Astrocyte (in vitro differentiated cells and primary cell): ENCODE measurements at regions not wholly inside any gene's neighbourhood (a gene's known extent, or its start where the extent isn't known, plus 50 kb on each side); places are given as distances from the start of the nearest gene placed in this dataset.

Experiments used
- DNase-seq: peaks from one replicate; pipeline ENCODE4 v3.0.0-alpha.2; 2010; ENCODE audit warnings: low read depth
- FAIRE-seq: peaks from 2 replicates; lab custom pipeline; 2011; peaks lifted over from hg19 to GRCh38; lab: Jason Lieb, UNC
- H2AFZ ChIP-seq: 2 replicates; pipeline ENCODE4 v1.6.0; 2012; ENCODE audit warnings: low read depth, low read length, inconsistent platforms
- H3K27ac ChIP-seq: 2 replicates; pipeline ENCODE4 v1.5.1; 2011; ENCODE audit warnings: low read depth, low read length, inconsistent platforms
- H3K27me3 ChIP-seq: 2 replicates; pipeline ENCODE4 v1.6.0; 2011; ENCODE audit warnings: low read length, inconsistent platforms; ENCODE audit not compliant: insufficient read depth
- H3K36me3 ChIP-seq: 2 replicates; pipeline ENCODE4 v1.5.1; 2011; ENCODE audit warnings: low read length, inconsistent platforms; ENCODE audit not compliant: insufficient read depth
- H3K4me1 ChIP-seq: 2 replicates; pipeline ENCODE4 v1.5.1; 2011; ENCODE audit warnings: low read length, inconsistent platforms; ENCODE audit not compliant: insufficient read depth
- H3K4me2 ChIP-seq: 2 replicates; pipeline ENCODE4 v1.6.0; 2012; ENCODE audit warnings: low read length, inconsistent platforms
- H3K4me3 ChIP-seq: 2 replicates; pipeline ENCODE4 v1.5.1; 2011; ENCODE audit warnings: low read depth, mild to moderate bottlenecking, low read length, inconsistent platforms; ENCODE audit not compliant: insufficient read depth
- H3K79me2 ChIP-seq: 2 replicates; pipeline ENCODE4 v1.6.0; 2012; ENCODE audit warnings: mild to moderate bottlenecking, low read length, inconsistent platforms; ENCODE audit not compliant: insufficient read depth
- H3K9ac ChIP-seq: 2 replicates; pipeline ENCODE4 v1.6.0; 2012; ENCODE audit warnings: mild to moderate bottlenecking, low read length, inconsistent platforms
- H3K9me3 ChIP-seq: 2 replicates; pipeline ENCODE4 v1.5.1; 2012; ENCODE audit warnings: low read depth, mild to moderate bottlenecking, low read length, inconsistent platforms; ENCODE audit not compliant: insufficient read depth
- H4K20me1 ChIP-seq: 2 replicates; pipeline ENCODE4 v1.6.0; 2012; ENCODE audit warnings: low read length, inconsistent platforms; ENCODE audit not compliant: insufficient read depth
- H3K27ac Mint-ChIP-seq: one replicate; pipeline ENCODE4 v1.8.0; 2021; ENCODE audit warnings: mild to moderate bottlenecking, mixed read lengths; ENCODE audit not compliant: unreplicated experiment
- H3K27me3 Mint-ChIP-seq: one replicate; pipeline ENCODE4 v1.8.0; 2021; ENCODE audit warnings: low read depth, mixed read lengths; ENCODE audit not compliant: unreplicated experiment
- H3K36me3 Mint-ChIP-seq: one replicate; pipeline ENCODE4 v1.8.0; 2021; ENCODE audit warnings: low read depth, mixed read lengths; ENCODE audit not compliant: unreplicated experiment
- H3K4me1 Mint-ChIP-seq: one replicate; pipeline ENCODE4 v1.8.0; 2021; ENCODE audit warnings: low read depth, mixed read lengths; ENCODE audit not compliant: unreplicated experiment
- H3K4me3 Mint-ChIP-seq: one replicate; pipeline ENCODE4 v1.8.0; 2021; ENCODE audit warnings: mild to moderate bottlenecking, moderate library complexity, mixed read lengths; ENCODE audit not compliant: unreplicated experiment
- H3K9me3 Mint-ChIP-seq: one replicate; pipeline ENCODE4 v1.8.0; 2021; ENCODE audit warnings: mild to moderate bottlenecking, mixed read lengths; ENCODE audit not compliant: unreplicated experiment
- CTCF ChIP-seq: IDR thresholded peaks from 2 replicates; pipeline ENCODE4 v1.5.1; 2011; ENCODE audit warnings: low read depth, mild to moderate bottlenecking, inconsistent platforms, low read length, moderate library complexity; ENCODE audit not compliant: insufficient read depth
- EZH2 ChIP-seq: IDR thresholded peaks from 2 replicates; pipeline ENCODE4 v1.6.1; 2012; ENCODE audit warnings: mild to moderate bottlenecking, low read length, inconsistent platforms; ENCODE audit not compliant: insufficient read depth

GRCh38 chr6:66340736-66341135, 633.7 kb upstream of the EYS start:
- no peaks in the 10 kb centered on the region for H3K9me3 Mint-ChIP-seq
- DNase-seq (no peak), FAIRE-seq (no peak)
- H3K27me3 ChIP-seq = no peaks in the 10 kb centered on the region
- TF ChIP-seq CTCF (no peak), EZH2 (no peak)
- no peaks in the 10 kb centered on the region for H3K27me3 Mint-ChIP-seq
- H3K36me3 Mint-ChIP-seq = no peaks in the 10 kb centered on the region
- H3K4me2 ChIP-seq = no peak overlapping the region
- H4K20me1 ChIP-seq = no peaks in the 10 kb centered on the region
- H3K79me2 ChIP-seq = no peaks in the 10 kb centered on the region
- H3K9ac ChIP-seq = no peak overlapping the region
- no peak overlapping the region for H3K27ac Mint-ChIP-seq
- no peaks in the 10 kb centered on the region for H3K36me3 ChIP-seq
- H3K4me1 ChIP-seq = no peaks in the 10 kb centered on the region
- no peak overlapping the region for H3K4me3 ChIP-seq
- H3K9me3 ChIP-seq = no peaks in the 10 kb centered on the region
- H3K27ac ChIP-seq = no peak overlapping the region
- no peaks in the 10 kb centered on the region for H3K4me1 Mint-ChIP-seq
- H2AFZ ChIP-seq = no peak overlapping the region
- H3K4me3 Mint-ChIP-seq = no peak overlapping the region

DNA sequence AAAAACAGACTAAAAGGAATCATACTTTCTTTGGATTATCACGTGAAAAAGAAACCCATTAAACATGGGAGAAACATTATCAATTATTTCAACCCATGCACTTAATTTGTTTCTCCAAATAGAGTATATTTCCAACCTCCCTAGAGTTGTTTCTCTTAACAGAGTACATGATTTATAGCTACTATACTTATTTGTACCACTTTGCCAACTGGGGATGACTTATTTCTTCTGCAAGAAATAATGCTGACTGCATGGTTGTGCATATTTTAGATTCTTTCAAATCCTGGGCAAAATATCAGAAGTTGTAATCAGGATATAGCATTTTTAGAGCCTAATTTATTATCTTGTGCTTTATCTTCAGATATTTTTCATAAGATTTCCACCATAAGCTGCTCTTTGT, 629.1 kb upstream of the EYS start:
- no peaks in the 10 kb centered on the region for H3K4me1 Mint-ChIP-seq
- Histone ChIP-seq H3K27ac (no peak overlapping the region), H3K4me1 (no peaks in the 10 kb centered on the region), H3K9ac (no peak overlapping the region), H3K4me3 (no peak overlapping the region), H3K9me3 (no peaks in the 10 kb centered on the region), H2AFZ (no peak overlapping the region), H4K20me1 (no peaks in the 10 kb centered on the region), H3K27me3 (no peaks in the 10 kb centered on the region), H3K36me3 (no peaks in the 10 kb centered on the region), H3K4me2 (no peak overlapping the region), H3K79me2 (no peaks in the 10 kb centered on the region)
- DNase-seq (no peak), FAIRE-seq (no peak)
- TF ChIP-seq CTCF (no peak), EZH2 (no peak)
- H3K27me3 Mint-ChIP-seq = no peaks in the 10 kb centered on the region
- H3K9me3 Mint-ChIP-seq = no peaks in the 10 kb centered on the region
- H3K4me3 Mint-ChIP-seq = no peak overlapping the region
- no peaks in the 10 kb centered on the region for H3K36me3 Mint-ChIP-seq
- H3K27ac Mint-ChIP-seq = no peak overlapping the region

DNA sequence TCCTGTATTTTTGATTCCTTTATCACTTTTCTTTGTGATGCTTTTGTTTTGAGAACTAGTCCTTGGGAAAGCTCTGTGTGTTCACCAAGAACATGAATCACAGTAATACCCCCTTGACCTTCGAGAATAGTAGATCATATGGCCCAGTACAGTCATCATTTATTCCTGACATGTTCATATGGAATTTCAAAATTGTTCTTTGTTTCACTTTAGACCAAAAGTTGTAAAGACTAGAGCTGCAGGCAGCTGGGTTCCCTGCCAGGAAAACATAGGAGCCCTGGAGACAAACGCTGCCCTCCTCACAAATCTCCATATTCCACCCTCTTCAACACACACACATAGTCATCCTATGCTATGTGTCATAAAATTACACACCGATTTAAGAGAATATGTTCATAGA, 621.2 kb upstream of the EYS start:
- Histone ChIP-seq H3K27me3 (no peaks in the 10 kb centered on the region), H3K4me2 (no peak overlapping the region), H3K36me3 (no peaks in the 10 kb centered on the region), H3K27ac (no peak overlapping the region), H4K20me1 (no peaks in the 10 kb centered on the region), H3K4me1 (no peaks in the 10 kb centered on the region), H3K79me2 (no peaks in the 10 kb centered on the region), H2AFZ (no peak overlapping the region), H3K4me3 (no peak overlapping the region), H3K9me3 (no peaks in the 10 kb centered on the region), H3K9ac (no peak overlapping the region)
- FAIRE-seq (no peak), DNase-seq (peak; percentile 18)
- Mint-ChIP-seq H3K27ac (no peak overlapping the region), H3K9me3 (no peaks in the 10 kb centered on the region), H3K4me1 (peaks cover 2% of the 10 kb centered on the region), H3K27me3 (no peaks in the 10 kb centered on the region), H3K36me3 (no peaks in the 10 kb centered on the region), H3K4me3 (no peak overlapping the region)
- no peak for TF ChIP-seq CTCF
